Activated B cell treated with CpG ODN at 0.5 μM for 24 hours (primary cell): ENCODE measurements at regions not wholly inside any gene's neighbourhood (a gene's known extent, or its start where the extent isn't known, plus 50 kb on each side); places are given as distances from the start of the nearest gene placed in this dataset.

ENCODE experiments used
- ATAC-seq: fragments of 200-7000 bp; cut with Tn5 transposase; one replicate; pipeline ENCODE4 v1.10.0; 2021; ENCODE audit warnings: low read depth, mild to moderate bottlenecking, moderate library complexity
- CTCF ChIA-PET: fragments of 350-600 bp; sonication (Branson Sonifier 250); formaldehyde crosslinking; loops from one replicate; lab custom pipeline; 2021; ENCODE audit warnings: antibody characterized with exemption; lab: Charles Lee
- POLR2A ChIA-PET: fragments of 350-600 bp; sonication (Branson Sonifier 250); formaldehyde crosslinking; loops from one replicate; lab custom pipeline; 2021; ENCODE audit warnings: antibody characterized with exemption; lab: Charles Lee
- DNase-seq: peaks from one replicate; pipeline ENCODE4 v3.0.0; 2022
- H3K27ac Mint-ChIP-seq: one replicate; pipeline ENCODE4 v1.8.0; 2020; ENCODE audit warnings: mixed read lengths
- H3K27me3 Mint-ChIP-seq: one replicate; pipeline ENCODE4 v1.8.0; 2021; ENCODE audit warnings: mixed read lengths
- H3K36me3 Mint-ChIP-seq: one replicate; pipeline ENCODE4 v1.8.0; 2021; ENCODE audit warnings: low read depth, mixed read lengths
- H3K4me1 Mint-ChIP-seq: one replicate; pipeline ENCODE4 v1.8.0; 2021; ENCODE audit warnings: mixed read lengths
- H3K4me3 Mint-ChIP-seq: one replicate; pipeline ENCODE4 v1.8.0; 2020; ENCODE audit warnings: mild to moderate bottlenecking, mixed read lengths
- H3K9me3 Mint-ChIP-seq: one replicate; pipeline ENCODE4 v1.8.0; 2020; ENCODE audit warnings: mixed read lengths
- intact Hi-C: fragments of 100-400 bp; cut with micrococcal nuclease; formaldehyde crosslinking; loops from one replicate; pipeline ENCODE4 v1.15.1; 2024
- TF ChIP-seq, protein P1 (sequence below): fragments of 200-600 bp; IDR thresholded peaks from one replicate; pipeline ENCODE4 v1.8.0; 2022; ENCODE audit warnings: antibody characterized with exemption, mild to moderate bottlenecking

- Mint-ChIP-seq H3K9me3 (peaks cover 4% of the 10 kb centered on the region), H3K36me3 (no peaks in the 10 kb centered on the region), H3K27ac (no peak overlapping the region), H3K4me3 (no peak overlapping the region), H3K27me3 (no peaks in the 10 kb centered on the region), H3K4me1 (no peaks in the 10 kb centered on the region)
- TF ChIP-seq, protein P1, sequence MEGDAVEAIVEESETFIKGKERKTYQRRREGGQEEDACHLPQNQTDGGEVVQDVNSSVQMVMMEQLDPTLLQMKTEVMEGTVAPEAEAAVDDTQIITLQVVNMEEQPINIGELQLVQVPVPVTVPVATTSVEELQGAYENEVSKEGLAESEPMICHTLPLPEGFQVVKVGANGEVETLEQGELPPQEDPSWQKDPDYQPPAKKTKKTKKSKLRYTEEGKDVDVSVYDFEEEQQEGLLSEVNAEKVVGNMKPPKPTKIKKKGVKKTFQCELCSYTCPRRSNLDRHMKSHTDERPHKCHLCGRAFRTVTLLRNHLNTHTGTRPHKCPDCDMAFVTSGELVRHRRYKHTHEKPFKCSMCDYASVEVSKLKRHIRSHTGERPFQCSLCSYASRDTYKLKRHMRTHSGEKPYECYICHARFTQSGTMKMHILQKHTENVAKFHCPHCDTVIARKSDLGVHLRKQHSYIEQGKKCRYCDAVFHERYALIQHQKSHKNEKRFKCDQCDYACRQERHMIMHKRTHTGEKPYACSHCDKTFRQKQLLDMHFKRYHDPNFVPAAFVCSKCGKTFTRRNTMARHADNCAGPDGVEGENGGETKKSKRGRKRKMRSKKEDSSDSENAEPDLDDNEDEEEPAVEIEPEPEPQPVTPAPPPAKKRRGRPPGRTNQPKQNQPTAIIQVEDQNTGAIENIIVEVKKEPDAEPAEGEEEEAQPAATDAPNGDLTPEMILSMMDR, result no peak
- CTCF ChIA-PET, result no interaction called here
- intact Hi-C loops, result no loop called here
- ATAC-seq (no peak), DNase-seq (no peak)
- POLR2A ChIA-PET, result no interaction called here
Measured at GRCh38 chr14:30045720-30046119, 118.1 kb upstream of the PRKD1 start.

DNA sequence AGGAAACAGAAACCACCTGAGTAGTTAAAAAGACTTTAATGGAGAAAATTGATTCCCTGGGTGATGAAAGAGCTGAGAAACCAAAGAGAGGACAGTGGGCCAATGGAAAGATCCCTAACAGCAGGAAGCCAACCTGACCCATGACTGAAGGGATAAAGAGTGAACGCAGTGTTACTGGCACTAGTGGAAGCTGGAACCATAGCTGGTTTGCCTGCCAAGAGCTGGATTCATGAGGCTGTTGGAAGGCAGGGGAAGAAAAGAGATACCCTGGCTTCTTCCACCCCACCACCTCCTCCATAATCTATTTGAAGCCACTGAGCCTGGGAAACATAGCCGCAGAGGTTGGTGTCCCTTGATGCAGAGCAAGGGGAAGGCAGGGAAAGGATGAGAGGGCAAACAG lies 125.5 kb upstream of the PRKD1 start:
- Mint-ChIP-seq H3K9me3 (peaks cover 2% of the 10 kb centered on the region), H3K36me3 (no peaks in the 10 kb centered on the region), H3K4me1 (no peaks in the 10 kb centered on the region), H3K4me3 (no peak overlapping the region), H3K27ac (no peak overlapping the region), H3K27me3 (no peaks in the 10 kb centered on the region)
- ChIA-PET CTCF (no interaction called here), POLR2A (no interaction called here)
- intact Hi-C loops, result no loop called here
- DNase-seq (no peak), ATAC-seq (no peak)
- TF ChIP-seq, protein P1, result no peak

GRCh38 chr14:30054201-30054600 lies 126.6 kb upstream of the PRKD1 start:
- no peaks in the 10 kb centered on the region for H3K36me3 Mint-ChIP-seq
- H3K9me3 Mint-ChIP-seq, result peaks cover 2% of the 10 kb centered on the region
- no peaks in the 10 kb centered on the region for H3K27me3 Mint-ChIP-seq
- ChIA-PET POLR2A (no interaction called here), CTCF (no interaction called here)
- ATAC-seq (no peak), DNase-seq (no peak)
- H3K4me1 Mint-ChIP-seq, result no peaks in the 10 kb centered on the region
- no peak overlapping the region for H3K27ac Mint-ChIP-seq
- intact Hi-C loops, result no loop called here
- TF ChIP-seq, protein P1, result no peak
- H3K4me3 Mint-ChIP-seq, result no peak overlapping the region

GRCh38 chr14:30058401-30058800 lies 130.8 kb upstream of the PRKD1 start:
- Mint-ChIP-seq H3K27me3 (no peaks in the 10 kb centered on the region), H3K27ac (no peak overlapping the region), H3K4me1 (no peaks in the 10 kb centered on the region), H3K9me3 (no peaks in the 10 kb centered on the region), H3K4me3 (no peak overlapping the region), H3K36me3 (no peaks in the 10 kb centered on the region)
- intact Hi-C loops, result no loop called here
- ATAC-seq, result no peak
- ChIA-PET POLR2A (no interaction called here), CTCF (no interaction called here)
- TF ChIP-seq, protein P1, result no peak
- DNase-seq, result no peak

GRCh38 chr14:30063746-30064145 lies 136.1 kb upstream of the PRKD1 start:
- TF ChIP-seq, protein P1, result no peak
- Mint-ChIP-seq H3K27me3 (no peaks in the 10 kb centered on the region), H3K36me3 (no peaks in the 10 kb centered on the region), H3K9me3 (no peaks in the 10 kb centered on the region), H3K4me3 (no peak overlapping the region), H3K4me1 (no peaks in the 10 kb centered on the region), H3K27ac (no peak overlapping the region)
- ChIA-PET POLR2A (no interaction called here), CTCF (no interaction called here)
- ATAC-seq (no peak), DNase-seq (no peak)
- intact Hi-C loops, result no loop called here
